Fibroblast of lung (primary cell): ENCODE measurements at regions not wholly inside any gene's neighbourhood (a gene's known extent, or its start where the extent isn't known, plus 50 kb on each side); places are given as distances from the start of the nearest gene placed in this dataset.

Experiments
- EZH2 ChIP-seq: IDR thresholded peaks from 2 replicates; pipeline ENCODE4 v1.5.1; 2012; ENCODE audit warnings: low read length, control low read depth, mild to moderate bottlenecking; ENCODE audit errors: missing control alignments
- TF ChIP-seq, protein P1 (sequence below), 2 donors: IDR thresholded peaks in 1 of 2; conservative IDR thresholded peaks in 1 of 2; 1 replicate in 1 of 2; 2 replicates in 1 of 2; pipeline ENCODE4 v1.5.1; 2011 to 2012; ENCODE audit warnings: low read length in 2 of 2, control low read depth in 1 of 2, inconsistent platforms in 1 of 2, low read depth in 1 of 2, mild to moderate bottlenecking in 1 of 2

DNA sequence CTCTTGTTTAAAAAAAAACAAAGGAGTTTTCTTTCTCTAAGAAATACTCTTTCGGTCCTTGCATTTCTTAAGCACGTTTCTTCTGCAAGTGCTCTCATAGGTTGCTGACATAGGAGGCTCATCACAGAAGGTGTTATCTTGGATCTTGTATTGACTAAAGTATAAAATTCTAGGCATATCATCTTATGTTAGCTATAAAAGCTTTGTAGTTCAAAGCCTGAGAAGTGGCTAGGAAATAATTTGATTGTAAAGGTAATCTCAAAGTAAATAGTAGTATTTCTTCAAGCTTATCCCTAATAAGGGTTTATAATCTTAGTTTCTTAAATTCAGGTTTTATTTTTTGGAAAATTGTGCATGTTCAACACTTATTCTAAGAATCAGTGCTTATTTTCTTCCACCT lies 778.9 kb downstream of the TMTC2 start:
- TF ChIP-seq, protein P1, sequence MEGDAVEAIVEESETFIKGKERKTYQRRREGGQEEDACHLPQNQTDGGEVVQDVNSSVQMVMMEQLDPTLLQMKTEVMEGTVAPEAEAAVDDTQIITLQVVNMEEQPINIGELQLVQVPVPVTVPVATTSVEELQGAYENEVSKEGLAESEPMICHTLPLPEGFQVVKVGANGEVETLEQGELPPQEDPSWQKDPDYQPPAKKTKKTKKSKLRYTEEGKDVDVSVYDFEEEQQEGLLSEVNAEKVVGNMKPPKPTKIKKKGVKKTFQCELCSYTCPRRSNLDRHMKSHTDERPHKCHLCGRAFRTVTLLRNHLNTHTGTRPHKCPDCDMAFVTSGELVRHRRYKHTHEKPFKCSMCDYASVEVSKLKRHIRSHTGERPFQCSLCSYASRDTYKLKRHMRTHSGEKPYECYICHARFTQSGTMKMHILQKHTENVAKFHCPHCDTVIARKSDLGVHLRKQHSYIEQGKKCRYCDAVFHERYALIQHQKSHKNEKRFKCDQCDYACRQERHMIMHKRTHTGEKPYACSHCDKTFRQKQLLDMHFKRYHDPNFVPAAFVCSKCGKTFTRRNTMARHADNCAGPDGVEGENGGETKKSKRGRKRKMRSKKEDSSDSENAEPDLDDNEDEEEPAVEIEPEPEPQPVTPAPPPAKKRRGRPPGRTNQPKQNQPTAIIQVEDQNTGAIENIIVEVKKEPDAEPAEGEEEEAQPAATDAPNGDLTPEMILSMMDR (conservative IDR thresholded peaks at IDR 0.05 in 1 of 2, IDR thresholded peaks at IDR 0.05 in 1 of 2; ENCODE audit: low read depth in 1 of 2, low read length in 2 of 2), result no peak
- no peak for TF ChIP-seq EZH2
